ENCODE measurements at regions not wholly inside any gene's neighbourhood (a gene's known extent, or its start where the extent isn't known, plus 50 kb on each side); places are given as distances from the start of the nearest gene placed in this dataset.

GRCh38 chr13:47413112-47413511 is 516.3 kb upstream of the HTR2A start:
- TF ChIP-seq POLR2AphosphoS5 (IDR thresholded peaks at IDR 0.05; ENCODE audit: low read depth, low read length) (no peak), POLR2A (IDR thresholded peaks at IDR 0.05; ENCODE audit: low read depth, low read length) (no peak), POU2F2 (IDR thresholded peaks at IDR 0.05; ENCODE audit: low read depth, low read length) (no peak), TAF1 (IDR thresholded peaks at IDR 0.05; ENCODE audit: low read depth, low read length) (no peak)
